ENCODE measurements at regions not wholly inside any gene's neighbourhood (a gene's known extent, or its start where the extent isn't known, plus 50 kb on each side); places are given as distances from the start of the nearest gene placed in this dataset.
"Not testable (repeated sequence)": the region's sequence is repeated elsewhere in the genome, so short reads cannot be mapped to it uniquely, and the experiment has no call there.

DNA sequence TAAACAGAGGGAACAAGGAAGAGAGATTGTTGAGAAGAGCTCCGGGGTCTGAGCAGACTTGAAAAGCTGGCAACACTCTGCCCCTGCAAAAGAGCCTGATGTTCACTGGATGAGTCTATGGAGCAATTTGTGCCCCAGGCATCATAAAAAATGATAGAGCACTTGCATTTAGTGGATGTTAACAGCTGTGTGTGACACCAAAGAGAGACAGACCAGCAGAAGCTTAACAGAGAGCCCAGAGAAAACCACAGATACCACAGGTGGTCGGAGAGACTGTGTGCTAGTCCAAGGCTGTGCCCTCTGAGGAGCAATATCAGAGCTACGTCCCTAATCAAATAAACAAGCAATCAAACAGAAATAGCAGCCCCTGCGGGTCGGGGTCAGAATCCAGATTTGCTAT is 85.4 kb upstream of the SAMD11 start:
- TF ChIP-seq, protein P1, sequence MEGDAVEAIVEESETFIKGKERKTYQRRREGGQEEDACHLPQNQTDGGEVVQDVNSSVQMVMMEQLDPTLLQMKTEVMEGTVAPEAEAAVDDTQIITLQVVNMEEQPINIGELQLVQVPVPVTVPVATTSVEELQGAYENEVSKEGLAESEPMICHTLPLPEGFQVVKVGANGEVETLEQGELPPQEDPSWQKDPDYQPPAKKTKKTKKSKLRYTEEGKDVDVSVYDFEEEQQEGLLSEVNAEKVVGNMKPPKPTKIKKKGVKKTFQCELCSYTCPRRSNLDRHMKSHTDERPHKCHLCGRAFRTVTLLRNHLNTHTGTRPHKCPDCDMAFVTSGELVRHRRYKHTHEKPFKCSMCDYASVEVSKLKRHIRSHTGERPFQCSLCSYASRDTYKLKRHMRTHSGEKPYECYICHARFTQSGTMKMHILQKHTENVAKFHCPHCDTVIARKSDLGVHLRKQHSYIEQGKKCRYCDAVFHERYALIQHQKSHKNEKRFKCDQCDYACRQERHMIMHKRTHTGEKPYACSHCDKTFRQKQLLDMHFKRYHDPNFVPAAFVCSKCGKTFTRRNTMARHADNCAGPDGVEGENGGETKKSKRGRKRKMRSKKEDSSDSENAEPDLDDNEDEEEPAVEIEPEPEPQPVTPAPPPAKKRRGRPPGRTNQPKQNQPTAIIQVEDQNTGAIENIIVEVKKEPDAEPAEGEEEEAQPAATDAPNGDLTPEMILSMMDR (conservative IDR thresholded peaks at IDR 0.05; ENCODE audit: low read length), result not testable (repeated sequence)
- not testable (repeated sequence) for TF ChIP-seq EZH2phosphoT487 (IDR thresholded peaks at IDR 0.05; ENCODE audit: borderline replicate concordance)

All from Loucy (cell line).